Liver (tissue), 8 donors: ENCODE measurements at regions not wholly inside any gene's neighbourhood (a gene's known extent, or its start where the extent isn't known, plus 50 kb on each side); places are given as distances from the start of the nearest gene placed in this dataset.

Experiments
- DNase-seq: peaks from one replicate; pipeline ENCODE4 v3.0.0-alpha.2; 2017; ENCODE audit warnings: low spot score
- H3K27ac ChIP-seq, 2 donors: one replicate each; pipeline ENCODE4 v1.7.0; 2013; ENCODE audit warnings: inconsistent platforms in 2 of 2, low read length in 2 of 2, control low read depth in 1 of 2, low read depth in 1 of 2, mild to moderate bottlenecking in 1 of 2
- H3K27me3 ChIP-seq, 4 donors: one replicate each; pipeline versions ENCODE4 v1.6.1 to v1.7.0; 2013; ENCODE audit warnings: low read length in 3 of 4, inconsistent platforms in 1 of 4, mild to moderate bottlenecking in 1 of 4, moderate library complexity in 1 of 4; ENCODE audit not compliant: control insufficient read depth in 4 of 4, insufficient read depth in 4 of 4
- H3K36me3 ChIP-seq, 4 donors: one replicate each; pipeline versions ENCODE4 v1.6.1 to v1.7.0; 2013; ENCODE audit warnings: low read length in 3 of 4, mild to moderate bottlenecking in 3 of 4, low read depth in 1 of 4, moderate library complexity in 1 of 4; ENCODE audit not compliant: control insufficient read depth in 4 of 4, insufficient read depth in 3 of 4
- H3K4me1 ChIP-seq, 4 donors: one replicate each; pipeline versions ENCODE4 v1.6.1 to v1.7.0; 2013; ENCODE audit warnings: low read length in 3 of 4, mild to moderate bottlenecking in 3 of 4, moderate library complexity in 1 of 4; ENCODE audit not compliant: control insufficient read depth in 4 of 4, insufficient read depth in 4 of 4
- H3K4me3 ChIP-seq, 3 donors: one replicate each; pipeline versions ENCODE4 v1.6.1 to v1.7.0; 2013; ENCODE audit warnings: low read length in 3 of 3, control low read depth in 1 of 3, low read depth in 1 of 3, mild to moderate bottlenecking in 1 of 3
- H3K9ac ChIP-seq, 2 donors: one replicate each; pipeline ENCODE4 v1.7.0; 2013; ENCODE audit warnings: low read length in 2 of 2, mild to moderate bottlenecking in 2 of 2, moderate library complexity in 2 of 2, control low read depth in 1 of 2, low read depth in 1 of 2
- H3K9me3 ChIP-seq, 4 donors: one replicate each; pipeline versions ENCODE4 v1.6.1 to v1.7.0; 2013; ENCODE audit warnings: low read length in 3 of 4; ENCODE audit not compliant: control insufficient read depth in 4 of 4
- ATF3 ChIP-seq: IDR thresholded peaks from 2 replicates; pipeline ENCODE4 v1.6.1; 2016; ENCODE audit warnings: antibody characterized with exemption
- CTCF ChIP-seq: fragments of 150-350 bp; IDR thresholded peaks from 2 replicates; pipeline ENCODE4 v1.5.1; 2017; ENCODE audit warnings: improper control_type of control experiment, low read depth, low read length; ENCODE audit not compliant: missing input control
- EGR1 ChIP-seq, 2 donors: IDR thresholded peaks; 2 replicates each; pipeline ENCODE4 v1.6.1; 2016 to 2018; ENCODE audit warnings: antibody characterized with exemption in 2 of 2, low read depth in 2 of 2
- FOXA1 ChIP-seq: IDR thresholded peaks from 2 replicates; pipeline ENCODE4 v1.6.1; 2016; ENCODE audit warnings: antibody characterized with exemption
- FOXA2 ChIP-seq: IDR thresholded peaks from 2 replicates; pipeline ENCODE4 v1.6.1; 2016; ENCODE audit warnings: antibody characterized with exemption
- GABPA ChIP-seq, 2 donors: IDR thresholded peaks in 1 of 2; conservative IDR thresholded peaks in 1 of 2; 2 replicates each; pipeline ENCODE4 v1.6.1; 2016; ENCODE audit warnings: antibody characterized with exemption in 2 of 2, mild to moderate bottlenecking in 1 of 2, moderate library complexity in 1 of 2
- HNF4A ChIP-seq, 2 donors: conservative IDR thresholded peaks; 2 replicates each; pipeline ENCODE4 v1.6.1; 2016; ENCODE audit warnings: antibody characterized with exemption in 2 of 2, mild to moderate bottlenecking in 2 of 2
- HNF4G ChIP-seq: IDR thresholded peaks from 2 replicates; pipeline ENCODE4 v1.6.1; 2016; ENCODE audit warnings: antibody characterized with exemption
- JUND ChIP-seq, 2 donors: IDR thresholded peaks; 2 replicates each; pipeline ENCODE4 v1.6.1; 2016; ENCODE audit warnings: antibody characterized with exemption in 2 of 2
- NR2F2 ChIP-seq: IDR thresholded peaks from 2 replicates; pipeline ENCODE4 v1.6.1; 2016; ENCODE audit warnings: antibody characterized with exemption
- RAD21 ChIP-seq, 2 donors: IDR thresholded peaks; 2 replicates each; pipeline ENCODE4 v1.6.1; 2016; ENCODE audit warnings: antibody characterized with exemption in 2 of 2, mild to moderate bottlenecking in 2 of 2
- RXRA ChIP-seq, 2 donors: IDR thresholded peaks; 2 replicates each; pipeline ENCODE4 v1.6.1; 2017 to 2018; ENCODE audit warnings: antibody characterized with exemption in 2 of 2, mild to moderate bottlenecking in 1 of 2
- SP1 ChIP-seq: IDR thresholded peaks from 2 replicates; pipeline ENCODE4 v1.6.1; 2018; ENCODE audit warnings: antibody characterized with exemption, mild to moderate bottlenecking
- ZBTB33 ChIP-seq: IDR thresholded peaks from 2 replicates; pipeline ENCODE4 v1.6.1; 2016; ENCODE audit warnings: antibody characterized with exemption
- WGBS: extraction: QIAGEN DNeasy Blood & Tissue Kit; methylation state at CpG from one replicate; pipeline ENCODE4 v1.1.7; 2013; 5-methylcytosine and 5-hydroxymethylcytosine counted together
- donor health status: healthy.
- donor health status: healthy.
- donor health status: healthy.
- donor health status: healthy.
- donor health status: healthy.

- Histone ChIP-seq H3K27me3 (no peaks in the 10 kb centered on the region), H3K27ac (no peak overlapping the region), H3K9me3 (no peaks in the 10 kb centered on the region), H3K9ac (no peak overlapping the region), H3K36me3 (no peaks in the 10 kb centered on the region), H3K4me1 (peaks cover 0 to 1% (median 0%) of the 10 kb centered on the region in 4 donors), H3K4me3 (no peak overlapping the region)
- no peak for DNase-seq
- TF ChIP-seq CTCF (no peak), HNF4G (no peak), FOXA1 (no peak), NR2F2 (no peak), JUND (IDR thresholded peaks at IDR 0.05) (no peak), RAD21 (IDR thresholded peaks at IDR 0.05) (no peak), GABPA (IDR thresholded peaks at IDR 0.05 in 1 of 2, conservative IDR thresholded peaks at IDR 0.05 in 1 of 2) (no peak), SP1 (no peak), FOXA2 (no peak), RXRA (IDR thresholded peaks at IDR 0.05) (no peak), ATF3 (no peak)
Measured at GRCh38 chr13:73590795-73591194, 532.0 kb downstream of the KLF5 start.

GRCh38 chr13:73585236-73585635 lies 526.4 kb downstream of the KLF5 start:
- no peaks in the 10 kb centered on the region for H3K4me1 ChIP-seq
- H3K9ac ChIP-seq: no peak overlapping the region
- no peaks in the 10 kb centered on the region for H3K36me3 ChIP-seq
- DNase-seq: no peak
- H3K9me3 ChIP-seq: no peaks in the 10 kb centered on the region
- H3K27ac ChIP-seq: no peak overlapping the region
- WGBS: 92% methylated on average over 2 of the region's 2 CpGs
- no peak for TF ChIP-seq ATF3
- no peak overlapping the region for H3K4me3 ChIP-seq
- no peaks in the 10 kb centered on the region for H3K27me3 ChIP-seq

DNA sequence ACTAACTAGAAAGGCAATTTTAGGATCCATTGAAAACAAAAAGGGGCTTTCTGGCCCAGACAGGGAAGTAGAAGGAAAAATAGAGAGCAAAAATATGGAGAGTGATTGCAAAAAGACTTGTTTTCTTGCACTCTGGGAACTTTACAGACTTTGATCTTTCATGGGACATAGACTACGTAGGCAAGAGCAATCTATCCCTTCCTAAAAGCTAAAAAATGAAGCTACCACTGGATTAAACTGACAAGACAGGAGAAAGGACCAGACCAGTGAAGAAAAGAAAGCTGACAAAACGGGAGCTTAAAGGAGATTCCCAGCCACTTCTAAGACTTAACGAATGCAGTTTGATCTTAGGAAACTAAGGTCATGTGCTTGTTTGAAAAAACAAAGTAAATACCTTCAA lies 524.5 kb downstream of the KLF5 start:
- WGBS: 48% methylated on average over 3 of the region's 3 CpGs
- H3K27me3 ChIP-seq: no peaks in the 10 kb centered on the region
- no peak for DNase-seq
- no peak overlapping the region for H3K27ac ChIP-seq
- no peak overlapping the region for H3K9ac ChIP-seq
- no peaks in the 10 kb centered on the region for H3K4me1 ChIP-seq
- no peak for TF ChIP-seq ZBTB33
- no peak for TF ChIP-seq EGR1 (IDR thresholded peaks at IDR 0.05; ENCODE audit: low read depth in 2 of 2)
- TF ChIP-seq HNF4A (conservative IDR thresholded peaks at IDR 0.05): peak in 1 of 2 donors; percentile 23
- TF ChIP-seq NR2F2: no peak
- H3K4me3 ChIP-seq: no peak overlapping the region
- no peaks in the 10 kb centered on the region for H3K36me3 ChIP-seq
- H3K9me3 ChIP-seq: no peaks in the 10 kb centered on the region
